HG02938 (cell line): ENCODE measurements at regions not wholly inside any gene's neighbourhood (a gene's known extent, or its start where the extent isn't known, plus 50 kb on each side); places are given as distances from the start of the nearest gene placed in this dataset.

Experiments used
- ATAC-seq: cut with Tn5 transposase; IDR thresholded peaks from one replicate; pipeline ENCODE4 v1.9.1; 2021; ENCODE audit warnings: mild to moderate bottlenecking, moderate library complexity; ENCODE audit not compliant: unreplicated experiment

DNA sequence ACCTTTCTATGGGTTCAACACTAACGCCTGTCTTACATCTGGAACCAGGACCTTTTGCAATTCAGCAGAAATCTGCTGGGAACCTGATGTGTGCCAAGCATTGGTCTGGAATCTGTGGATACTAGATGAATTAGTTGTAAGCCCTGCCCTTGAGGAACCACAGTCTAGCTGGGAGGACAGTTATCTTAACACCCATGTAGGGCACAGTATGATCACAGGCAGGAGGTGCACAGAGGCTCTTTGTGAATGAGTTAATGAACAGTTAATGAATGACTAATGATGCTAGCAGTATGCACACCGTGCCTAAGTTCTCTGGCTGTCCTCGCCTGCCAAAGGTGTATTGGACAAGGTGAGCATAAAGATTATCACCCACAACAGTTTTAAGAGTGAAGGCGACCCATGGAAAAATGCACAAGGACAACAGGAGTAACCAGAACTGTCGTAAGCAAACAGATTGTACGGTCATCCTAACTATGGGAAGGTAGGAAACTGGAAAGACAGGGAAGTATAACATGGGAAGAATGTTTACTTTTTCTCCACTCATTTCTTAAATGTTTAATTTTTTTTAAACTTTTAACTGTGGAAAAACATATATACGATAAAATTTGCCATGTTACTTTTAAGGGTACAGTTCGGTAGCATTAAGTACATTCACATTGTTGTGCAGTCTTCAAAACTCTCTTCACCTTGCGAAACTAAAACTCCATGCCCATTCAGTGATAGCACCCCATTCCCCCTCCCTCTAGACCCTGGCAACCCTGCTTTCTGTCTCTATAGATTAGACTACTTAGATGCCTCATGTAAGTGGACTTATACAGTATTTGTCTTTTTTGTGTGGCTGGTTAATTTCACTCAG is 139.9 kb downstream of the CXCL12 start:
- ATAC-seq, result no peak

DNA sequence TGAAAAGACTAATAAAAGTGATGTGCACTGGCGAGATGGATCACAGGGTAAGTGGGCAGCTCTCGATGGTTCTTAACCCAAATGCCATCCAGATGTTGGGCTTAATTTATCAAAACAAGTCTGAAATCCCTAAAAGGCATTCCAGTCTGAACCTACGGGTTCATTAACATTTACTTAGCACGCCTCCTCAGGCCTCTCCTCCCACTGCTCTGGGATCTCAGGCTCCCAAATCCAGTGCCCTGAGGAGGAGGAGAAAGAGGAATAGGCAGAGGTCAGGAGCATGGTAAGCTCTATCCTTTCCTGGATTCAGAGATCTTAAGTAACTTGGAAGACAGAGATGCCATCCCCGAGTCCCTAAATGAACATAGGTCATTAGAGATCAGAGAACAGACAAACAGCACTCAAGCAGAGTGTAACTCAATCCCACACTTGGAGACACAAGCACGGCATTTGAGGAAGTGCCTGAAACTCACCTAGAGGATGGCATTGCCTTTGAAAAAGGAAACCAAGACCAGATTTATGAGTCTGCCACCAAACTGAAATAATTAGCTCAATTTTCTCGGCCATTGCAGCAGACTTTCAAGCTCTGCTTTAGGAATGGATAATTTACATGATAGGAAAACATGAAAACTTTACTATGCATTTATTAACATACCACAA is 140.9 kb downstream of the CXCL12 start:
- no peak for ATAC-seq

DNA sequence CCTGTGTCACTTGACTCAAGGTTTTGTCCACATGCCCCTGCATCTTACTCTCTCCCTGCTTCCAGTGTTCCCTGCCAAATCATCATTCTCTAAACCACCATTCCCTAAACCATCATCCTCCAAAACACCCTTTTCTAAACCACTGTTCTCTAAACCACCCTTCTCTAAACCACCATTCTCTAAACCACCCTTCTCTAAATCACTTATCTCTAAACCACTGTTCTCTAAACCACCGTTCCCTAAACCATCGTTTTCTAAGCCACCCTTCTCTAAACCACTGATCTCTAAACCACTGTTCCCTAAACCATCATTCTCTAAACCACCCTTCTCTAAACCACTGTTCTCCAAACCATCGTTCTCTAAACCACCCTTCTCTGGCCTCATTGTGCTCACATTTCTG is 142.1 kb downstream of the CXCL12 start:
- ATAC-seq, result no peak

DNA sequence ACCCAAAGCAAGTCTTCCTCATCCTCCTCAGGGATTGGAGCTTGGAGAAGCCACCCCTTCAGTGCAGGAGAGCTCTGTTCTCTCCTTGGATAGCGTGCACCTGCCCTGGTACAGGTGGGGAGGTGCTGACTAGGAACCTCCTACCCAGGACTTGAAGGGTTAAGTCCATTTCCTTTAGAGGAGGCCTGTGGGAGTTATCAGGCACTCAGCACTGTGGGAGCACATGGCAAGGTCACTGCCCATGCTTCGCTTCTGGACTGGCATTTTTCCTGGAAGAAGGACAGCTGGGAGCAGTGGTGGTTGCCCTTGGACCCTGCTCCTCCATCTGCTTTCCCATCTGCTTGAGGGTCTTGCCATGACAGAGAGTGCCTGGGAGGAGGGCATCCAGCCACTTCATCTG is 142.8 kb downstream of the CXCL12 start:
- no peak for ATAC-seq

DNA sequence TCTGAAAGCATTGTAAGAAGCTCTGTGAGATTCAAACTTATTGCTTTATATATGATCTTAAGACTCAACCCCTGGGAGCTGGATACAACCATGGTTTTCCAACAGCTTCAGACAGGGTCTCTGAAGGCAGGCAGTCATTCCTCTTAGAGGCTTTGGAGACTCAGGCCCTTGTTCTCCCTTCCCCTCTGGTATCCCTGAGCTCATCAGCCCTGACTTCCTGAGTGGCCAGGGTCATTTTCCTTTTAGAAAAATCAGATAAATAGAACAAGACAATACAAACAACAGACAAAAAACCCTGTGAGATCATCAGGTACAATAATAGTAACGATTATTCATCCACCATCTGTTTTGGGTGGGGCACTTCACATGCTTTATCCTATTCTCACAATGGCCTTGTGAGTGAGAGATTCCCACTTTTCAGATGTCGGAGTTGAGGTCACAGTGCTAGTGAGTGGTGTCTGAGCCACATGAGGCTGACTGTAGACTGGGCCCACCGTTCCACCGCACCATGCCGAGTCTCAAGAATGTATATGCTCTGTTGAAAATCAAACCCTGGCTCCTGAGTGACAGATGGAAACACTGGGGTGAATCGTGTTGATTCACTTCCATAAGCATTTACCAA is 144.2 kb downstream of the CXCL12 start:
- ATAC-seq, result no peak

DNA sequence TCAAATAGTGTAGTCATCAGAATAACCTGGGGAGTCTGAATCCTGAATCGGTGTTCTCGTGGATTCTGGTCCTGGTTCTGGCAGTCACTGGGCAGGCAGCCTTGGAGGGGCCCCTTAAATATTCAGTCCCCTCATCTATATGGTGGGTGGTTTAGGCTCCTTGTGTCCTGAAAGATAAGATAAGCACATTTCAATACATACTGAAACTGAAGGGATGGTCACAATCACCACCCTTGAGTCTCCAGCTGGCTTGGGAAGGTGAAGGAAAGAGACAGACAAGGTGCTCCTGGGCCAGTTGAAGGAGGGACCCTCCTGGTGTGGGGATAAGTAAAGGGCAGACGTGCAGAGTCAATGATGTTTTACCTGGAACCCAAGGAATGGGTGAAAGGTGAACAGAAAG is 146.7 kb downstream of the CXCL12 start:
- ATAC-seq, result no peak

DNA sequence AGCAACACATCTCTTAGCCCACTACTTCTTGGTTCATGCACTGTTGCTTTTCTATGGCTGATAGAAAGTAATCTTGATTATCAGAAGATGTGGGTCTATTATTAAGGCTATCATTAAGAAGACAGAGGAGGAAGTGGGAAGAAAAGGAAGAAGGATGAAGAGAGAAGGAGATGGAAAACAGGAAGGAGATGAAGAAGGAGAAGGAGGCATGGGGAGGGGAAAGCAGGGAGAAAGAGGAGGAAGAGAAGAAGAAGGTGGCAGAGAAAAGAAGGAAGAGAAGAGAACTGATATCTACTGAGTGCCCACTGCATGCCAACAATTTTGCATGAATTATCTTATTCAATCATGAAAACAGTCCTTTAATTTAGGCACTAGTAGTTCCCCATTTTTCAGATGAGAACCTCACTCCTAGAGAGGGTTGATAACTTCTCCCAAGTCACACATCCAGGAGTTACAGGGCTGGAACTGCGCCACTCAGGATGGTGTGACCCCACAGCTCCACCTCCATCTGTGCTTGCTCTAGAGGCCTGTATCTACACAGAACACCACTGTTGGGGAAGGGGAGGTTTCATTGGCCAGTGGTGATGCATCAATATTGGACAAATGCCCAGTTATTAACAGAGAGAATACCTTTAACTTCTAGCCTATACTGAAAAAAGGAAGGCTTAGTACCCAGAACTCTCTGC is 147.4 kb downstream of the CXCL12 start:
- no peak for ATAC-seq

DNA sequence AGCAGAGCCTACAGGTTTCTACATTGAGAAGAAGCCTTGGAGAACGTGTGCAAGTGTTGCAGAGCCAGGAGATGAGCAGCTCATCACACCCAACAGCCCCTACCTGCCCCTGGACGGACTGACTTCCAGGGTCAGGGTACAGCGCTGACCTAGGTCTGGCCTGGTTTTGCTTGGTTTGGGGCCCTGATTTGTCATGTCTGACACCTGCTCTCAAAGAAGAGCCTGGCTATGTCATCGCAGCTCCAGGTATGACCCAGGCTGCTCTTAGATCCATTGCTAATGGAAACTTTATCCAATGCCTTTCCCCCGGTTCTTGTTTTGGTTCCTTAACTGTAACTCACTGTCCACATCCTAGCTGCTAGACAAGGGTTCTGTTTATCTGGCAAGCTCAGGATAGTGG is 149.5 kb downstream of the CXCL12 start:
- ATAC-seq, result no peak

DNA sequence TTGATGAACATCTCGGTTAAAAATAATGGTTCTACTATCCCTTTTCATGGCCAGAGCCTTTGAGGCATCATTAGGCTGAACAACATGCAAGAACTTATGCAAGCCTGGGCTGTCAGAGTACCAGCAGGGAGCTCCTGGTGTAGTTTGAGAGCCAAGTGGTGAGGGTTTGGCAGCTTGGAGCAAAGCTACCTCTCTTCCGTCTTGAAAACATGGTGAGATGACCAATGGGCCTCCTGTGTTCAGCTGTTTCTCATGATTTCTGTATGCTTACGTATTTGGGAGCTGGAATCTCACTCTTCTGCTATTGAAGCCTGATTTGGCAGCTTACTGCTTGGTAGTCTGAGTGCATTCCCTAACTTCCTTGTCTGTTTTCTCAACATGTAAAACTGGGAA is 150.4 kb downstream of the CXCL12 start:
- ATAC-seq, result no peak

DNA sequence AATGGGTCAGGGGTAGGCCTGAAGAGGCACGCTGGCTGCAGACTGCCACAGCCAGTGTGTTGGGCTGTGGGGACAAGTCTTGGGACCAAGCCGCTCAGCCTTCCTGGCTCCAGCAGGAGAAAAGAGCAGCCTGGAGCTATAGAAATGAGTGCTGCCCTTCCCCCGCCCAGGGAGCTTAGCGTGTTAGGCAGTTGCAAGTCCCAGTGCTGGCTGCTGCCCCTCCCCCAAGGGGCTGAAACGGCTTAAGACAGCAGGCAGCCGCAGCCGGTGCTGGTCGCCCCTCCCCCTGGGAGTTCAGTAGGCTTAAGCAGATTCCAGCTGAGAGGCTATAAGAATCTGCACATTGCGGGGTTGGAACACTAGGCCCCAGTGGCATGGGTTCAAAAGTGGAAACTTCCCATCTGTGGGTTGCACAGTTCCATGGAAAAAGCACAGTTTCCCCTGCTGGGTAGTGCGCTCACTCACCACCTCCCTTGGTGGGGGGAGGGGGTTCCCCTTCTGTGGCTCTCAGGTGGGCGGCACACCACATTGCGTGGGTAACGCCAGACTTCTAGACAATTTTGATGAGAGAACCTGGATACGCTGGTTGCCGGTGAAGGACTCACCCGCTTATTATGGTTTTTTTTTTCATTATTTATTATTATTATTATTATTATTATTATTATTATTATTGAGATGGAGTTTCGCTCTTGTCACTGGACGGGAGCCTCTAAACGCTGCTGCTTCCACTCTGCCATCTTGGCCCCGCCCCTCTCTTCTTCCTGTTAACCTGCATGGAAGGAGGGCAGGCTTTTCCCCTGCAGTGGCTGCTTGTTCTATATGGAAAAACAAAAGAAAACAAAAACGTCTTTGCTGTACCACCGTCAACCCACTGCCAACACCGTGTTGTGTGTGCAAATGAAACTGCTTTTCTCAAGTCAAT is 151.1 kb downstream of the CXCL12 start:
- no peak for ATAC-seq

DNA sequence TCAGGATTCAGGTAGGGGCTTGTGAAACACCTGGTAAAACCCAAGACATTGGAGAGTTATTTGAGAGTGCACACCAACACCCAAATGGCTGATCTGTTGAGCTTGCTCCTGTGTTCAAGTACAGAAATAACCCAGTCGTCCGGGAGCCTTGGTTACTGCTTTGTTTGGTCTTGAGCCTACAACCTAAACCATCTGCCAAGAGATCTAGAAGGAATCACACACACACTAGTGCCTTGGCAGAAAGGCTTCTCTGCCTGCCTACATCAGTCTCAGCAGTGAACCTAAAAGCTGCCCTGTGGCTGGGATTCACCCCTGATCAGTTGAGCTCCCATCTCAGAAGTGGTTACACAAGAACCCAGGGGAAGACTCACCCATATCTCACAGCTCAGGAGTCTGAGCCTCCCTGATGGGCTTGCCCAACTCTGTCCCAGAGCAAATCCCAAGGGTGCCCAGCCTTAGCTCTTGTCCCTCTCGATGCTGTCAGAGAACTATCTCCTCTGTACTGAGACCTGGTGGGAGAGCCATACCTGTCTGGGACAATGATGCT is 167.6 kb downstream of the CXCL12 start:
- ATAC-seq, result no peak

DNA sequence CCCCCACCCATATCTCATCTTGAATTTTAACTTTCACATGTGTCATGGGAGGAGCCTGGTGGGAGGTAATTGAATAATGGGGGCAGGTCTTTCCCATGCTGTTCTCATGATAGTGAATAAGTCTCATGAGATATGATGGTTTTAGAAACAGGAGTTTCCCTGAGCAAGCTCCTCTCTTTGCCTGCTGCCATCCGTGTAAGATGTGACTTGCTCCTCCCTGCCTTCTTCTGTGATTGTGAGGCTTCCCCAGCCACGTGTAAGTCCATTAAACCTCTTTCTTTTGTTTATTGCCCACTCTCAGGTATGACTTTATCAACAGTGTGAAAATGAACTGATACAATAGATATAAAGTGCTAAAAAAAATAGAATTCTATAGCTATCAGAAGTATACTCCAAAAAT is 168.8 kb downstream of the CXCL12 start:
- no peak for ATAC-seq

DNA sequence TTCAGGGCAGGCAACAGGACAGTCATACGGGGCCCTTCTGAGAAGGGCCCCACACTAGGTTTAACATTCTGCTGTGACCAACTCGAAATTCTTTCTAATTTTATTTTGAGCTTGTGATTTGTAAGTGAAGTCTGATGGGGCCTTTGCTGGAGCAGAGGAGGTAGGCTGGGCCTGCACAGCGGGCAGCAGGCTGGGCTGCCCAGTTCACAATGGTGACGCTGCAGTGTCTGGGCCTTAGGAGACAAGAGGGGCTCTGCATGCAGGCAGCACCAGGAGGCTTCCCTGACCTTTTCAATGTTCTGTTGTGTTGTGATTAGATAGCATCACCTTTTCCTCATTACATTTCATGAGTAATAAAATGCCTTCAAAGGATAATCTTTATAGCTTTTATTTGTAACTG is 175.1 kb downstream of the CXCL12 start:
- ATAC-seq, result no peak

DNA sequence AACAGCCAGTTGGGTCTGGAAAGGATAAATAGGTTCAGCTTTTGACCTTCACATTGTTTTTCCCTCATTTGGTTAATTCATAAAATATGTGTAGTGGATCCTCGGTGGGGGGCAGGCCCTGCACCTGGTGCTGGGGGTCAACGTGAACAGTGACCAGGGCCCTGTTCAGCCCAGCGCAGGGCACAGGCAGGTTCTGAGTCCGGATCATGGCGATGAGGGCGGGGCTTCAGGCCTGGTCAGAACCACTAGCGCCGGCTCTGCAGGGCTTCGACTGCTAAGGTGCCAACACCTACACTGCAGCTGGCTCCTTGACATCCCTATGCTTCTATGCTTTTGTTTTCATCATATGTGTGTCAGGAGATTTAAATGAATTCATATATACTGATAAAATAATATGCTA is 177.7 kb downstream of the CXCL12 start:
- no peak for ATAC-seq

DNA sequence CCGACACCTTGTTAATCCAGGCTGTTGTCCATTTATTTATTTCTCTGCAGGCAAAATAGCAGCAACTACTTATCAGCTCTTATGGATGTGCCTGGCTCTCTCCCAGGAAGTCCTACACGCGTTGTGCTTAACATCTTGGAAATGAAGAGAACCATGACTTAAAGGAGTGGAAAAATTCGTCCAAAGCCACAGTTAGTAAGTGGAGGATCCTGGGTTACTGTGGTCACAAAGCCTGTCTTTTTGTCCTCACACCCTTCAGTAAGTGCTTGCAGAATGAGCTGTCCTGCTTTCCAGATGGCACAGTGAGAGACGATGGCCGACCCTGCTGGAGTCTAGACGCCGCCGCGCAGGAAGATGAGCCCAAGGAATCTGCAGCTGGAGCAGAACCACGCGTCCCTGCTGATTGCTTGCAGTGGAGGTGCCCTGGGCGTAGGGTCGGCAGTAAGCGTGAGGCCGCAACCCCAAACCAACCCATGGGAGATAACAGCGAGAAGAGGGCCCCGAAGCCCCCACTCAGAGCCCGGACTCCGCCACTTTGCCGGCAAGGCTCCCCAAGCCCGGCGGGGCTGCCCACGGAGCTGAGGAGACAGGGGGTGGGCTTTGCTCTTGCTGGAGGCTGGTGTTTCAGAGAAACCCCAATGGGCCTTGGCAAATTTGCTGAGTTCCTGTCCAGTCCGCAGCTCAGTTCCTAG is 178.6 kb downstream of the CXCL12 start:
- no peak for ATAC-seq

DNA sequence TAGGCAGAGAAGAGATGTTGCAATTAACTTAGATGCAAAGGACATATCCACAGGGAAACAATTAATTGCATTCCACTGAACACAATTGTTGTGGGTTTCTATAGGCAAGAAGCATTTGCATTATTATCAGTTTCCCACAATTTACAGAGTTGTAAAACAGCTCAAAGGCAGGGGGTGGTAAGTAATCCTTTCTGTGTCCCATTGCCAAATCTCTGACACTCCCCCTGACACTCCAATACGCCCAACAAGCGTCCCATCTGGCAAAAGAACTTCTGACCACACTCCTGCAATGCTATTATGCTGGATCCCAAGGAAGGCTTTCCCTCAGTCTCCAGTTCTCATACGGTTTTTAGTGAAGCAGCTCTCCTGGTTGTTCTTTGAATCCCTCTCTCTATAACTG is 179.8 kb downstream of the CXCL12 start:
- ATAC-seq, result no peak

DNA sequence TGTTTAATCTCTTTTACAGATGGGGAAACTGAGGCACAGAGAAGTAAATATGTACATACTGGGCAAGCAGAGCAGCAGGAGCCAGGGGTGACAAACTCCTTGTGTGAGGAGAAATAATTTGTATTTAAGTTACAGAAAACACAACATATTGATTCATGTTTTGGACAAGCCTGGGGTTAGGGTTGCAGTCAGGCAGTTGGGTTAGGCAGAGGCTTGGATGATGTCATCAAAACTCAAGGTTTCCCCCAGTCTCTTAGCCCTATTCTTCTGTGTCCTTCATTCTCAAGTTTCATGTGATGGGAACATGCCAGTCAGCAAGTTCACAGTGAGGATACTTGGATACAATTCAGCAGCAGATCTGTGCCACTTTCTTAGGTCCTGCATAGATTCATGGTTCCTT is 181.4 kb downstream of the CXCL12 start:
- ATAC-seq, result no peak

DNA sequence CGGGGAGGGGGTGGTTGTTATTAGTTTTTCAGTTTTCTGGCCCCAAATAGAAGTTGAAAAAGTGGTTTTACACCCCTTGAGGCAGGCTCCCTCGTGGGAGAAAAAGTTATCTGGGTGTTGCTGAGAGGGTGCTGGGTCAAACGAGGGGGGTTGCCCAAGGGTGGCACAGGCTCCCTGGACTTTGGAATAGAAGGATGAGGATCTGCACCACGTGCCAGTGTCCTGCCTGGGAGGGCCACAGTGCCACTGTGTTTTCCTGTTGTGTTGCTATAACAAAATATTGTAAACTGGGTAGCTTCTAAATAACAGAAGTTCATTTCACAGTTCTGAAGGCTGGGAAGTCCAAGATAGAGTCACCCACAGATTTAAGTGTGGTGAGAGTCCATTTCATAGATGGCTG is 181.9 kb downstream of the CXCL12 start:
- no peak for ATAC-seq

DNA sequence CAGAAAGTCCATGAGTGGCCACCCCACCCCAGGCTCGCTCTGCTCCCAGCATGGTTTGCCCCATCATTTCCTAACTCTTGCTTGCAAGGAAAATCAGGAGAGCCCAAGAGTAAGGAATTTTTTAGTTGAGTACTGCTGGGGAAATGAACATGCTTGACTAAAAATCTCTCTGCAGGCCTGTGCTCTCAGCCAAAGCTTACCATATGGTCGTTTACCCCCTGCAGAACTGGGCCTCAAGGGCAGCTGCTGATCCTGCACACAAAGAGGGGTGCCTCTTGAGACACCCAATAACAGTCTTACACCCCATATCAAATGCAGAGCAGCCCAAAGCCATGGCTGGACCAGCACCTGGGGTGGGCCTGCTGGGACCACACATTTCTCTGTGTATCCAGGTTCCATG is 183.2 kb downstream of the CXCL12 start:
- ATAC-seq, result no peak

DNA sequence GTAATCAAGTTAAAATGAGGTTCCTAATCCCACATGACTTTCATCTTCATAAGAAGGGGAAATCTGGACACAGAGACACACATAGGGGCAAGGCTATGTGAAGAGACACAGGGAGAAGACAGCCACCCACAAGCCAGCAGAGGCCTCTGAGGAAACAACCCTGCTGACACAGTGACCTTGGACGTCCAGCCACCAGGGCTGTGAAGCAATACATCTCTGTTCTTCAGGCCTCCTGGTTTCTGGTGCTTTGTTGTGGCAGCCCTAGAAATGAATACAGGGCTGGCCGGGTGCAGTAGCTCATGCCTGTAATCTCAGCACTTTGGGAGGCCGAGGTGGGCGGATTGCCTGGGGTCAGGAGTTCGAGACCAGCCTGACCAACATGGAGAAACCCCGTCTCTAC is 183.9 kb downstream of the CXCL12 start:
- no peak for ATAC-seq
